Astrocyte (in vitro differentiated cells and primary cell): ENCODE measurements at regions not wholly inside any gene's neighbourhood (a gene's known extent, or its start where the extent isn't known, plus 50 kb on each side); places are given as distances from the start of the nearest gene placed in this dataset.

Experiments used
- CTCF ChIP-seq: IDR thresholded peaks from 2 replicates; pipeline ENCODE4 v1.5.1; 2011; ENCODE audit warnings: low read depth, mild to moderate bottlenecking, inconsistent platforms, low read length, moderate library complexity; ENCODE audit not compliant: insufficient read depth
- EZH2 ChIP-seq: IDR thresholded peaks from 2 replicates; pipeline ENCODE4 v1.6.1; 2012; ENCODE audit warnings: mild to moderate bottlenecking, low read length, inconsistent platforms; ENCODE audit not compliant: insufficient read depth

- TF ChIP-seq CTCF (no peak), EZH2 (no peak)
These were observed 78.8 kb upstream of the MAP4K3 start for GRCh38 chr2:39515897-39516346.
